Transverse colon (tissue), 3 donors: ENCODE measurements at regions not wholly inside any gene's neighbourhood (a gene's known extent, or its start where the extent isn't known, plus 50 kb on each side); places are given as distances from the start of the nearest gene placed in this dataset.

ENCODE experiments used
- POLR2A ChIP-seq: fragments of 450-650 bp; IDR thresholded peaks from one replicate; pipeline ENCODE4 v1.6.1; 2016; ENCODE audit warnings: antibody characterized with exemption, mild to moderate bottlenecking, moderate library complexity
- TF ChIP-seq, protein P1 (sequence below), 5 experiments: fragments of 200-600 bp in 3 of 5; fragments of 450-650 bp in 2 of 5; sonication (generic) in 3 of 5; IDR thresholded peaks; 1 replicate in 2 of 5; 2 replicates in 3 of 5; pipeline ENCODE4 v1.5.1; 2016 to 2017; ENCODE audit warnings: antibody characterized with exemption in 5 of 5, inconsistent platforms in 3 of 5, mild to moderate bottlenecking in 2 of 5, moderate library complexity in 1 of 5

DNA sequence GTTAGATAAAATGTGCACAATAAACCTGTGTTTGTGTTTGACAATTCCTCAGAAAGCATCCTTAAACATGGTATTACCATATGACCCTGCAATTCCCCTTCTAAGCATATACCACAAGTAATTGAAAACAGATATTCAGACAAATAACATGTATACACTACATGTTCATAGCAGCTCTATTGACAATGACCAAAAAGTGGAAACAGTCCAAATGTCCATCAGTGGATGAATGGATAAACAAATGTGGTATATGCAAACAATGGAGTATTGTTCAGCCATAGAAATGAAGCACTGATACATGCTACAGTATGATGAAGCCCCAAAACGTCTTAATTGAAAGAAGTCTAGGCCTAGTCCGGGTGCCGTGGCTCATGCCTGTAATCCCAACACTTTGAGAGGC, 280.1 kb downstream of the OTUD1 start:
- no peak for TF ChIP-seq POLR2A
- TF ChIP-seq, protein P1, sequence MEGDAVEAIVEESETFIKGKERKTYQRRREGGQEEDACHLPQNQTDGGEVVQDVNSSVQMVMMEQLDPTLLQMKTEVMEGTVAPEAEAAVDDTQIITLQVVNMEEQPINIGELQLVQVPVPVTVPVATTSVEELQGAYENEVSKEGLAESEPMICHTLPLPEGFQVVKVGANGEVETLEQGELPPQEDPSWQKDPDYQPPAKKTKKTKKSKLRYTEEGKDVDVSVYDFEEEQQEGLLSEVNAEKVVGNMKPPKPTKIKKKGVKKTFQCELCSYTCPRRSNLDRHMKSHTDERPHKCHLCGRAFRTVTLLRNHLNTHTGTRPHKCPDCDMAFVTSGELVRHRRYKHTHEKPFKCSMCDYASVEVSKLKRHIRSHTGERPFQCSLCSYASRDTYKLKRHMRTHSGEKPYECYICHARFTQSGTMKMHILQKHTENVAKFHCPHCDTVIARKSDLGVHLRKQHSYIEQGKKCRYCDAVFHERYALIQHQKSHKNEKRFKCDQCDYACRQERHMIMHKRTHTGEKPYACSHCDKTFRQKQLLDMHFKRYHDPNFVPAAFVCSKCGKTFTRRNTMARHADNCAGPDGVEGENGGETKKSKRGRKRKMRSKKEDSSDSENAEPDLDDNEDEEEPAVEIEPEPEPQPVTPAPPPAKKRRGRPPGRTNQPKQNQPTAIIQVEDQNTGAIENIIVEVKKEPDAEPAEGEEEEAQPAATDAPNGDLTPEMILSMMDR (IDR thresholded peaks at IDR 0.05): no peak
